ENCODE measurements at regions not wholly inside any gene's neighbourhood (a gene's known extent, or its start where the extent isn't known, plus 50 kb on each side); places are given as distances from the start of the nearest gene placed in this dataset.

DNA sequence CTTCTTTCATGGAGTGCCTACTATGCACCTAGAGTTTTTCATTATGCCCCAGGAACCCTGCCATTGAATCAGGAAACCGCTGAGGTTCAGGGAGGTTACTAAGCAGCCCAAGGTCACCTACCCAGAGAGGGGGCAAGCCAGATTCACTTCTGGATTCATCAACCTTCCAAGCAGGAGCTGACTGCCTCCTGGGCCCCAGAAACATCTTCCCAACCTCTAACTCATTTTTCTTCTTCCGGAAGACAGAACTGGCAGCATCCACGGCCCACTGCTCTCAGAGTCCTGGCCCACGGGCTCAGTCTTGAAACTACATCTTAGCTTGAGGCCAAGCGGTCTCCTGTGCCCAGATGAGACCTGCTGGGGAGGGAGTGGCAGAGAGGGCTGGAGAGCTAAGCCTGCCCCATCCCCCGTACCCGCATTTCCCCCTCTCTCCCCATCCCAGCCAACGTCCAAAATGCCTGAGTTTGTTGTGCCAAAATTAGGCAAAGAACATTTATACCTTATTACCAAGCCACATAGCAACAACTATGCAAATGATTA lies 281.0 kb downstream of the CDC5L start:
- Histone ChIP-seq H3K4me1 (ENCODE audit: control insufficient read depth, insufficient read depth, low read length) (peaks cover 9% of the 10 kb centered on the region; the same call in 1 of the 2 replicates), H3K27ac (ENCODE audit: extremely low read depth, low read depth, low read length) (no peak overlapping the region), H3K4me3 (ENCODE audit: low read depth, low read length) (no peak overlapping the region), H3K36me3 (ENCODE audit: control insufficient read depth in 2 of 2, insufficient read depth in 1 of 2, low read length in 2 of 2) (no peaks in the 10 kb centered on the region), H3K9me3 (ENCODE audit: control insufficient read depth, insufficient read depth, low read depth, low read length) (no peaks in the 10 kb centered on the region)
- ChIA-PET CTCF (interaction anchor here (0.6 to 5.6 kb wide), 9 partner anchors 9 to 671 kb away, joined by 3 to 41 read pairs (median 4); no protein-coding TSS in a partner anchor), POLR2A (interaction anchor here (0.5 kb wide), 1 partner anchor 251 kb away, joined by 3 read pairs; no protein-coding TSS in a partner anchor)
- TF ChIP-seq SP7 (tag by site-specific recombination; IDR thresholded peaks at IDR 0.05) (no peak), GLIS2 (tag by site-specific recombination; IDR thresholded peaks at IDR 0.05) (no peak), ZNF366 (tag by site-specific recombination; conservative IDR thresholded peaks at IDR 0.05) (no peak), ZNF610 (tag by site-specific recombination; IDR thresholded peaks at IDR 0.05; ENCODE audit: borderline replicate concordance) (no peak), ZFP3 (tag by site-specific recombination; IDR thresholded peaks at IDR 0.05; ENCODE audit: low read depth) (no peak), ZNF585B (tag by site-specific recombination; IDR thresholded peaks at IDR 0.05) (no peak), ZNF248 (tag by site-specific recombination; IDR thresholded peaks at IDR 0.05) (no peak), ZNF645 (tag by site-specific recombination; IDR thresholded peaks at IDR 0.05) (no peak), ZNF558 (tag by site-specific recombination; IDR thresholded peaks at IDR 0.05) (no peak), SP3 (tag by site-specific recombination; IDR thresholded peaks at IDR 0.05) (no peak), ZNF521 (tag by site-specific recombination; IDR thresholded peaks at IDR 0.05) (no peak), SETDB1 (IDR thresholded peaks at IDR 0.05; ENCODE audit: insufficient read length, low read length) (no peak), SCRT2 (tag by site-specific recombination; IDR thresholded peaks at IDR 0.05) (no peak), RBAK (tag by site-specific recombination; IDR thresholded peaks at IDR 0.05) (no peak), ZNF19 (tag by site-specific recombination; IDR thresholded peaks at IDR 0.05; ENCODE audit: low read depth) (no peak), WT1 (tag by site-specific recombination; IDR thresholded peaks at IDR 0.05) (no peak), ZNF335 (tag by site-specific recombination; conservative IDR thresholded peaks at IDR 0.05) (no peak), ZNF510 (tag by site-specific recombination; IDR thresholded peaks at IDR 0.05; ENCODE audit: insufficient replicate concordance) (no peak)
- TF ChIP-seq, protein P1, sequence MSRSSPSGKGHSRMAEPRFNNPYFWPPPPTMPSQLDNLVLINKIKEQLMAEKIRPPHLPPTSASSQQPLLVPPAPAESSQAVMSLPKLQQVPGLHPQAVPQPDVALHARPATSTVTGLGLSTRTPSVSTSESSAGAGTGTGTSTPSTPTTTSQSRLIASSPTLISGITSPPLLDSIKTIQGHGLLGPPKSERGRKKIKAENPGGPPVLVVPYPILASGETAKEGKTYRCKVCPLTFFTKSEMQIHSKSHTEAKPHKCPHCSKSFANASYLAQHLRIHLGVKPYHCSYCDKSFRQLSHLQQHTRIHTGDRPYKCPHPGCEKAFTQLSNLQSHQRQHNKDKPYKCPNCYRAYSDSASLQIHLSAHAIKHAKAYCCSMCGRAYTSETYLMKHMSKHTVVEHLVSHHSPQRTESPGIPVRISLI (tag by site-specific recombination; IDR thresholded peaks at IDR 0.05): no peak
- TF ChIP-seq, protein P2, sequence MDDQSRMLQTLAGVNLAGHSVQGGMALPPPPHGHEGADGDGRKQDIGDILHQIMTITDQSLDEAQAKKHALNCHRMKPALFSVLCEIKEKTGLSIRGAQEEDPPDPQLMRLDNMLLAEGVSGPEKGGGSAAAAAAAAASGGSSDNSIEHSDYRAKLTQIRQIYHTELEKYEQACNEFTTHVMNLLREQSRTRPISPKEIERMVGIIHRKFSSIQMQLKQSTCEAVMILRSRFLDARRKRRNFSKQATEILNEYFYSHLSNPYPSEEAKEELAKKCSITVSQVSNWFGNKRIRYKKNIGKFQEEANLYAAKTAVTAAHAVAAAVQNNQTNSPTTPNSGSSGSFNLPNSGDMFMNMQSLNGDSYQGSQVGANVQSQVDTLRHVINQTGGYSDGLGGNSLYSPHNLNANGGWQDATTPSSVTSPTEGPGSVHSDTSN (CRISPR knock-in tag; IDR thresholded peaks at IDR 0.05): no peak

- peaks cover 9% of the 10 kb centered on the region; the same call in 1 of the 2 replicates for H3K4me1 ChIP-seq (ENCODE audit: control insufficient read depth, insufficient read depth, low read length)
- CTCF ChIA-PET: interaction anchor here (0.5 to 5.6 kb wide), 9 partner anchors 10 to 1058 kb away, joined by 3 to 41 read pairs (median 4); no protein-coding TSS in a partner anchor
- POLR2A ChIA-PET: no interaction called here
- no peak overlapping the region for H3K27ac ChIP-seq (ENCODE audit: extremely low read depth, low read depth, low read length)
- H3K9me3 ChIP-seq (ENCODE audit: control insufficient read depth, insufficient read depth, low read depth, low read length): no peaks in the 10 kb centered on the region
- TF ChIP-seq ZNF654 (tag by site-specific recombination; IDR thresholded peaks at IDR 0.05; ENCODE audit: low read depth): no peak
- no peak for TF ChIP-seq ZNF521 (tag by site-specific recombination; IDR thresholded peaks at IDR 0.05)
- no peak for TF ChIP-seq ZNF26 (tag by site-specific recombination; IDR thresholded peaks at IDR 0.05)
- no peak for TF ChIP-seq ZNF558 (tag by site-specific recombination; IDR thresholded peaks at IDR 0.05)
- TF ChIP-seq, protein P3, sequence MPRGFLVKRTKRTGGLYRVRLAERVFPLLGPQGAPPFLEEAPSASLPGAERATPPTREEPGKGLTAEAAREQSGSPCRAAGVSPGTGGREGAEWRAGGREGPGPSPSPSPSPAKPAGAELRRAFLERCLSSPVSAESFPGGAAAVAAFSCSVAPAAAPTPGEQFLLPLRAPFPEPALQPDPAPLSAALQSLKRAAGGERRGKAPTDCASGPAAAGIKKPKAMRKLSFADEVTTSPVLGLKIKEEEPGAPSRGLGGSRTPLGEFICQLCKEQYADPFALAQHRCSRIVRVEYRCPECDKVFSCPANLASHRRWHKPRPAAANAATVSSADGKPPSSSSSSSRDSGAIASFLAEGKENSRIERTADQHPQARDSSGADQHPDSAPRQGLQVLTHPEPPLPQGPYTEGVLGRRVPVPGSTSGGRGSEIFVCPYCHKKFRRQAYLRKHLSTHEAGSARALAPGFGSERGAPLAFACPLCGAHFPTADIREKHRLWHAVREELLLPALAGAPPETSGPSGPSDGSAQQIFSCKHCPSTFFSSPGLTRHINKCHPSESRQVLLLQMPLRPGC (tag by site-specific recombination; IDR thresholded peaks at IDR 0.05): no peak
- TF ChIP-seq ZNF837 (tag by site-specific recombination; IDR thresholded peaks at IDR 0.05): no peak
- no peak for TF ChIP-seq GLI2 (tag by site-specific recombination; IDR thresholded peaks at IDR 0.05; ENCODE audit: borderline replicate concordance, low read depth)
- no peak for TF ChIP-seq KLF17 (tag by site-specific recombination; IDR thresholded peaks at IDR 0.05)
- no peak for TF ChIP-seq ZFP3 (tag by site-specific recombination; IDR thresholded peaks at IDR 0.05; ENCODE audit: low read depth)
- no peak overlapping the region for H3K4me3 ChIP-seq (ENCODE audit: low read depth, low read length)
- no peaks in the 10 kb centered on the region for H3K36me3 ChIP-seq (ENCODE audit: control insufficient read depth in 2 of 2, insufficient read depth in 1 of 2, low read length in 2 of 2)
These were observed 281.7 kb downstream of the CDC5L start for GRCh38 chr6:44668976-44669934.
